22Rv1 (cell line): ENCODE measurements at regions not wholly inside any gene's neighbourhood (a gene's known extent, or its start where the extent isn't known, plus 50 kb on each side); places are given as distances from the start of the nearest gene placed in this dataset.

Experiments used
- H3K27ac ChIP-seq: fragments of 450-650 bp; 2 replicates; pipeline ENCODE4 v1.5.1; 2017
- ZFX ChIP-seq: fragments of 450-650 bp; IDR thresholded peaks from 2 replicates; pipeline ENCODE4 v1.6.1; 2017; ENCODE audit warnings: antibody characterized with exemption, borderline replicate concordance
- TF ChIP-seq, protein P1 (sequence below): fragments of 450-650 bp; IDR thresholded peaks from 2 replicates; pipeline ENCODE4 v1.5.1; 2017; ENCODE audit warnings: mild to moderate bottlenecking

DNA sequence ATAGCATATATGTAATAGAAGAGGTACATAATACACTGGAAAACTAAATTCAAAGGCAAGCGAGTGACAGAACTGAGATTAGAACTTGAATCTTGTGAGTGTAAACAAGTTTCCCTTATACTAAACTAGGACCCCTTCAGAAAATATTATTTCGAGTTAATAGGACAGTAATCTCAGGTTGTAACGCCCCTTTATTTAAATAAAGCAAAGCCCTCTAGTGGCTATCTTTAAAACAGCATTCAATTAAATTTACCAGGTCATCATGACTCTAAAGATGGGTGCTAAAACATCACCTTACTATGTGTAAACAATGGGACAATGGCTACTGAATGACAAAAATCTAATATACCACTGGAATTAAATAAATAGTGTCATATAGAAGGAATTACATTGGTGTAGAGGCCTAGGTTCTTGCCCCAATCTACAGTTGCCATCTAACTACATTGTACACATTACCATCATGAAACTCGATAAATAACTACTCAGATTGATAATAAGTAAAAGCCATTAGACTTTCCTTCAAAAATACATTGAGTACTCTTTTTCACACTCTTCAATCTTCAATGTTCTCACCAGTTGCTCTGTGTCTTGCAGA lies 255.4 kb upstream of the IRAK1BP1 start:
- no peak for TF ChIP-seq ZFX
- TF ChIP-seq, protein P1, sequence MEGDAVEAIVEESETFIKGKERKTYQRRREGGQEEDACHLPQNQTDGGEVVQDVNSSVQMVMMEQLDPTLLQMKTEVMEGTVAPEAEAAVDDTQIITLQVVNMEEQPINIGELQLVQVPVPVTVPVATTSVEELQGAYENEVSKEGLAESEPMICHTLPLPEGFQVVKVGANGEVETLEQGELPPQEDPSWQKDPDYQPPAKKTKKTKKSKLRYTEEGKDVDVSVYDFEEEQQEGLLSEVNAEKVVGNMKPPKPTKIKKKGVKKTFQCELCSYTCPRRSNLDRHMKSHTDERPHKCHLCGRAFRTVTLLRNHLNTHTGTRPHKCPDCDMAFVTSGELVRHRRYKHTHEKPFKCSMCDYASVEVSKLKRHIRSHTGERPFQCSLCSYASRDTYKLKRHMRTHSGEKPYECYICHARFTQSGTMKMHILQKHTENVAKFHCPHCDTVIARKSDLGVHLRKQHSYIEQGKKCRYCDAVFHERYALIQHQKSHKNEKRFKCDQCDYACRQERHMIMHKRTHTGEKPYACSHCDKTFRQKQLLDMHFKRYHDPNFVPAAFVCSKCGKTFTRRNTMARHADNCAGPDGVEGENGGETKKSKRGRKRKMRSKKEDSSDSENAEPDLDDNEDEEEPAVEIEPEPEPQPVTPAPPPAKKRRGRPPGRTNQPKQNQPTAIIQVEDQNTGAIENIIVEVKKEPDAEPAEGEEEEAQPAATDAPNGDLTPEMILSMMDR: peak; percentile 80
- no peak overlapping the region for H3K27ac ChIP-seq

DNA sequence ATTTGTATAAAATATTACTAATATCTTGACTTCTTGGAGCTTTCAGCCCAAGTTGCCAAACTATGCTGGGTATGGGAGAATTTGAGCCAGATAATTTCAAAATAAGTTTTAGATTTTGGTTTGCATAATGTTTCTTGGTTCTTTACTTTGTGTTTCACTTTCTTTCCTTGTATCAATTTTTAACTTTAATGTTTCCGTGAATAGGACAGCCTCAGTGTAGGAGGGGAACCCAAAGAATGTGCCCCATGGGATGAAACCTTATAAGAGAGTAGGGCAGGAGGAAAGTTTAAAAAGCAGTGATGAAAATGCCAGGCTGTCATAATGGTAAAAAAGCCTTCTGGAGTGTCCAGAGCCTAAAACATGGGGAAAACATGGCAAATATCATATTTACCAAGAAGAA lies 252.4 kb upstream of the IRAK1BP1 start:
- TF ChIP-seq, protein P1: no peak
- TF ChIP-seq ZFX: no peak
- no peak overlapping the region for H3K27ac ChIP-seq

DNA sequence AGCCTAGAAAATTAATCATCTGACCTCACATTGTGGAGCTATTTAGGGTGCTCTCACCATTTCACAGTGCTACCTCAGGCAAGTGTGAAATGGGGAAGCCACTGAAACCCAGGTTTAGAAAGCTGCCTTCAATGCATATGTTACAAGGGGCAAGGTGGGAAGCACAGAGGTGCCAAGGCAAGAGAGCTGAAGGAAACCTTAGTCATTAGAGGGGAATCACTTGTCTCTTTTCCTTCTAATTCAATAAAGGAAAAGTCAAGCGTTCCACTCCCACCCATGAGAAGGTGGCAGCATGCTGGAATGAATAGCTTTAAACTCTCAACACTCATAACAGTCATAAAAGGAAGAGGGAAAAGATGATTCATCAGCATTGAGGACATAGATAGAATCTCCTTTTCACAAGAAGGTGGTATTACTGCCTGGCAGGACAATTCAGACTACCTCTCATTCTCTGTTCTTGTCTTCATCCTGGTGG lies 251.9 kb upstream of the IRAK1BP1 start:
- TF ChIP-seq ZFX: no peak
- TF ChIP-seq, protein P1: no peak
- H3K27ac ChIP-seq: no peak overlapping the region

DNA sequence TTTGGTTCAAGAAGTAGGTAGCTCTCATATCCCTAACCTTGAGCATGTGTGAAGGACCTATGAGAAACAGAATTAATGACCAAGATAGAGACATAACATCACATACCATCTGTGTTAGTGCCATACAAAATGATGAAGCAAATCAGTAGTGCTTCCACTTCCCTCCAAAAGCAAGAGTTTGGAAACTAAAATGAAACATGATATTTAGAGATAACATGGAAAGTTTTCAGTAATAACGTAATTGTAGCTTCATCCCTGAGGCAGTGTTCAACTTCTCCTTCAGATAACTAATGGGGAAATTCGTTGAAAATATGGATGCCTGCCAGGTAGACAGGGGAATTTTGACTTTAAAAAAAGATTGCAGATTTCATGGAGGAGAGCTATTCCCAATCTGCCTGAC lies 248.4 kb upstream of the IRAK1BP1 start:
- TF ChIP-seq, protein P1: no peak
- no peak for TF ChIP-seq ZFX
- no peak overlapping the region for H3K27ac ChIP-seq

DNA sequence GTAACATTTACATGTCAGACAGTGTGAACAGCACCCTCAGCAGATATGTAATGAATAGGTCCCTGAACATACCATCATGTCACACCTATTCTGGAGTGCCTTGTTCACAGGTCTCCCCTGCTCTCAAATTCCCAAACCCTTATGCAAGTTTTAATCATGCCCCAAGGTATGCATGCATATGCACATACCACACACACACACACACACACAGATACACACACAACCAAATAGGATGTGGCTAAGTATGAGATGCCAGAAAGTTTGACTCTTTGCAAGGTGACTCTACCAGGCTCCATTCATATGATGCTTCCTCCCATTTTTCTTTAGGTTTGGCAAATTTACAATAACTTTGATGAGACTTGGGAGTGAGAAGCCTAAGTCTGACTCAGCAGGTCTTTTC lies 243.8 kb upstream of the IRAK1BP1 start:
- TF ChIP-seq, protein P1: no peak
- no peak for TF ChIP-seq ZFX
- no peak overlapping the region for H3K27ac ChIP-seq

DNA sequence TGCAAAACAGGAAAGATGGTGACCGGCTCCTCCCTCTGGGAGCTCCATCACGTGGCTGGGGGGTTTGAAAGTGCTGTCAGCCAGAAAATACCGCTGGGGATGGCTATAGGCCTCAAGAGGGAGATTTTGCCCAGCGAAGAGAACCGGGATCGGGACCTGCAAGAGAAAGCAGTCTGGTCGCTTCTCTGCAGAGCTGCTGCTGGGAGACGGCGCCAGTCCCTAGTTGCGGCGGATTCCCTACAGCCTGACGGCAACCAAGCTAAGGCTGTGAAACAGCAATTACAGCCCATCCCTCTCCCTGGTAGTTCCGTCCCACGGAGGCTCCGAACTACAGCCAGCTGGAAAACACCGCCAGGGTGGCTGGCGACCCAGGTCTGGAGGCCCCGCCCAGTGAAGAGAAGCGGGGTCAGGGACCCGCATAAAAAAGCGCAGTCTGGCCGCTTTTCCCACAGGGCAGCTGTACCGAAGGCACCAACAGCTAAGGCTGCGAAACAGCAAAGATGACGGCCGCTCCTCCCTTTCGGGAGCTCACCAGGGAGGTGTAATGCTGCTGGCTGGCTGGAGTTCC lies 238.1 kb upstream of the IRAK1BP1 start:
- TF ChIP-seq ZFX: no peak
- TF ChIP-seq, protein P1: no peak
- H3K27ac ChIP-seq: no peak overlapping the region

DNA sequence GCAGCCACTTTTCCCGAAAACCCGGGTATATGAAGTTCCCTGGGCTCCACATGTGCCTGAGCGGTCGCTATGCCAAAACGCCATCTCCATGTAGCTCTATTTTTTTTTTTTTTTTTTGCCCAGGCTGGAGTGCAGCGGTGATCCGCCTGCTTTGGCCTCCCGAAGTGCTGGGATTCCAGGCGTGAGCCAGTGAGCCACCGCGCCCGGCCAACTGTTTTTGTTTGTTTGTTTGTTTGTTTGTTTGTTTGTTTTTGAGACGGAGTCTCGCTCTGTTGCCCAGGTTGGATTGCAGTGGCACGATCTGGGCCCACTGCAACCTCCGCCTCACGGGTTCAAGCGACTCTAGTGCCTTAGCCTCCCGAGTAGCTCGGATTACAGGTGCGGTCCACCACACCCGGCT lies 237.5 kb upstream of the IRAK1BP1 start:
- TF ChIP-seq, protein P1: no peak
- TF ChIP-seq ZFX: no peak
- H3K27ac ChIP-seq: no peak overlapping the region
